Endometrium (tissue), 2 donors: ENCODE measurements at regions not wholly inside any gene's neighbourhood (a gene's known extent, or its start where the extent isn't known, plus 50 kb on each side); places are given as distances from the start of the nearest gene placed in this dataset.
"Not testable (repeated sequence)": the region's sequence is repeated elsewhere in the genome, so short reads cannot be mapped to it uniquely, and the experiment has no call there.

Source experiments
- FAIRE-seq: peaks from 2 replicates; lab custom pipeline; 2012; peaks lifted over from hg19 to GRCh38; lab: Jason Lieb, UNC
- donor health status: control.
- donor health status: control.

DNA sequence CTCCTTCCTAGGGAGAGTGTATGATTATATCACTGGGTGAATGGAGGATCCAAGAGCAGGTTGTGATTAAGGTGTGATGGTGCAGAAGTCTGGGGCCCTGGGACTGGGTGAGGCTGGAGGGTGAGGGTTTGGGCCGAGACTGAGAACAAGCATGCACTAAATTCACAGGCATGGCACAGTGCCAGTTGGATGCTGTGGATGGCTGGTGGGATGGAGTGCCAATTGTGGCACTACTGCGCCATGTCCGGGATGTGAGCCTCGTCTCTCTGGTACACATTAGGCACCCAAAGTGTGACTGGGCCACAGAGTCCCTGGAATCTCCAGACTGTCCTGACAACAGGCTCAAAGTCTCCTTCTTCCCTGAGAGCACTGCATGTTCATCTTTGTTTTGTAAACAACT lies 208.1 kb downstream of the EMX2 start:
- no peak for FAIRE-seq

GRCh38 chr10:117751259-117751658 lies 208.7 kb downstream of the EMX2 start:
- FAIRE-seq: no peak

GRCh38 chr10:117752103-117752502 lies 209.6 kb downstream of the EMX2 start:
- FAIRE-seq: no peak

DNA sequence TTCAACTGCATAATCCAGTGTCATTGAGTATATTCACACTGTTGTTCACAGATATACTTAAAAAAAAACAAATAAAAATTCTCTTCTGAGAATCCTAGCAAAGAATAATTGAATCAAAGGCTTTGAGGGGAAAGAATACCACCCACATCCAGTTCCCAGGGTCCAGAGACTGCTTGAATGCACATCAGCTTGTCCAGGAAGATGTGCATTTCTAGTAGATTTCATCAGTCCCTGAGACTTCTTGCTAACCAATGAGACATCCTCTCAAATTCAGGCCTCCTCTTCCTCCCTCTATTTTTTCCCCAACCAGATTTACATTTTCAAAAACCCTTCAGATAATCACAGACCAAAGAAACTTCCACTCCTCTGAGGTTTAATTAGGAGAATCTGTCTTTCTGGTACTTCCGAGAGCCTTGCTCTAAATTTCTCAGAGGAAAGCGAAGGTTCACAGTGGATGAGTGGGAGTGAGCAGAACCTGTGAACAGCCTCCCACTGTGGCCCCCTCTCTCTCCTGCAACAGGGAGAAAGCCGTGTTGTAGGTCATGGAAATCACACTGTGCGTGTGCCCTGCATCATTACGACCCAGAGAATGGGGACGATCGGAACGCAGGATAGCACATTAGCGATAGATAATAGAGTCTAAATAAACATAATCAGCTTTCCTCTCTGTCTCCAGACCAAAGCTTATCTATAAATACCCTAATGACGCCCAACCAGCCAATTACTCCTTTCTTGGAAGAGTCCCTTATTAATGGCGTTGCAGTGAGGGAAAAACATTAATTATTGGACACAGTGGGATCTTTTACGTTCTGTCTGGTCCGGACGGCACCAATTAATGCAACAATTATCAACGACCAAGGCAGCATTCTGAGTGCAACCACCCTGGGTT lies 212.5 kb downstream of the EMX2 start:
- no peak for FAIRE-seq

DNA sequence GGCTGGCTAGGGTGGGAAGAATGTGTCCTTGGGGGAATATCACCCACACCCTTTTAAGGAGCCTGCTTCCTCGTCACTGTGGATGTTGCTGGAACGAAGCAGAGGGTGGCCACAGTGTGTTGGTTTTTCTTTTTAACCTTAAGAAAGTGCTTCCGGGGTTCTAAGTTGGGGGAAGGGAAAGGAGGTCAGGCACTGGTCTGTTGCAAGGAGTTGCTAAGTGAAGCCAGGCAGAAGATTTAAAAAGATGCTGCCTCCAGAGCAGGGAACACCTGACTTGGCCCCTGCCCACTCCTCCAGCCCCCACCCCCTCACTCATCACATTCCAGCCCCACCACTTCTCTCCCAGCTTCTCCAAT lies 213.1 kb downstream of the EMX2 start:
- no peak for FAIRE-seq

DNA sequence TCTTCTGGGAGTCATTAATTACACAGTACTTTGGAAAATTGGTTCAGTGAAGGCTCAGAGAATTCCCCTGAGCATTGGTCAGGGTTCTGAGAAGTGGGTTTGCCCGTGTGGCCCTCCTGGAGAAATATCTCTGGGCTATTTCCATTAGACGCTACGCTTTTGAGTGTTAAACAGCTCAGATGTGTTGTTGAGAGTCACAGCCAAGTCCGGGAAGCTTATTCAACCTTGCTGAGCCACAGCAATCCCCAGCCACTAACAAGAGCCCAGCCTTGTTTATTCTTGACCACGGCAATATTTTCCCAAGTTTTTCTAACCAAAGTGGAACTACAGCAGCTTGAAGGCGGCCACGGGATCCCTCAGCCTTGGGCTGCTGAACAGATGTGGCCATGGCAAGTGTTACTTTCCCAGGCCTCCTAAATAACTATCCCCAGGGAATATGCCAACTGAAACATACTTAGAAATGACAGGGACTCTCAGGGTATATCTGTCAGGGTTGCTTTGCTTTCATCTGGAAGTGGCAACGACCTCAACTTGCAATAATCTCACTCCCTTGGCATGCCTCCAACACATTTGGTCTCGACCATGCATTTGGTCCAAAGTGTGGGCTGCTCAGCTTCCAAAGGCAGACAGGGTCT lies 214.7 kb downstream of the EMX2 start:
- FAIRE-seq: no peak

DNA sequence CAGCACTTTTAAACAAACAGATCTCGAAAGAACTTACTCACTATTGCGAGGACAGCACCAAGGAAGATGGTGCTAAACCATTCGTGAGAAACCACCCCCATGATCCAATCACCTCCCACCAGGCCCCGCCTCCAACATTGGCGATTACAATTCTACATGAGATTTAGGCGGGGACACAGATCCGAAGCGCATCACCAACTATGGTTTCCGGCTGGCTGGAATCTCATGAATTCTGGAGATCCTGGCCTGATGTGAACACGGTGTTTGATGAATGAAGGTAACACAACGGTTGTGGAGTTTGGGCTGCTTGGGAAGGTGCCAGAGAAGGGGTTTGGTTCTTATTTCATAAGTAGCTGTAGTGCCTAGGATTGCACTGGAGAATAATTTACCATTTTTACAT lies 216.7 kb downstream of the EMX2 start:
- FAIRE-seq: no peak

DNA sequence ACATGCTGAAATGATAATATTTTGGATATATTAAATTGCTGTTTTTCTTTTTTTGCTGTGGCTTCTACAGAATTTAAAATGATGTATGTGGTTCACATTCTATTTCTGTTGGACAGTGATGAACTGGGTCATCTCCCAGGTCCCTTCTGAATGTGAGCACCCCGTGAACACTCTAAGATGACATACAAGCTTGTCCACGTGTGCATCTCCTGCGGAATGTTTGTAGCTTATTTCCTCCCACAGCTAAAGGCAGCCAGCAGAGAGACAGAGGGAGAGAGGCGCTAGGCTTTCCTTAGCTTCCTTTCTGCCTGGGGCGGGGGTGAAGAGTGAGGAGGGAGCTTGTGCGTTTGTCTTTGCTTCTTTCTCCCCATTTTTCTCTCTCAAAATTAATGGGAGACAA lies 219.1 kb downstream of the EMX2 start:
- no peak for FAIRE-seq

GRCh38 chr10:117762126-117762818 lies 219.7 kb downstream of the EMX2 start:
- FAIRE-seq: no peak

DNA sequence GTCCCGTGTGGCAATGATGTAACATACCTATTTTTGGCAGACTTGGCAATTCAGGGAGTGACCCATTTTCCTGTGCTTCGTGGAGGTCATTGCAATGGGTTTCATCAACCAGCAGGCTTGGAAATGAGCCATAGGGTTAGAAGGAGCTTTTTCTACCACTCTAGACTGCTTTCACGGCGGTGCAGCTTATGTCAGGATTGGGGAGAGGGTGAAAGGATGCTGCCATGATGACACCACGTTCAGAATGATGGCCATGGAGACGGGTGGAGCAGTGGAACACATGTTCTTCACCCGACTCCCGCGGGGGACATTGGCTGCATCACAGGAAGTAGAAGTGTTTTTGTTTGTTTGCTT lies 220.2 kb downstream of the EMX2 start:
- no peak for FAIRE-seq

DNA sequence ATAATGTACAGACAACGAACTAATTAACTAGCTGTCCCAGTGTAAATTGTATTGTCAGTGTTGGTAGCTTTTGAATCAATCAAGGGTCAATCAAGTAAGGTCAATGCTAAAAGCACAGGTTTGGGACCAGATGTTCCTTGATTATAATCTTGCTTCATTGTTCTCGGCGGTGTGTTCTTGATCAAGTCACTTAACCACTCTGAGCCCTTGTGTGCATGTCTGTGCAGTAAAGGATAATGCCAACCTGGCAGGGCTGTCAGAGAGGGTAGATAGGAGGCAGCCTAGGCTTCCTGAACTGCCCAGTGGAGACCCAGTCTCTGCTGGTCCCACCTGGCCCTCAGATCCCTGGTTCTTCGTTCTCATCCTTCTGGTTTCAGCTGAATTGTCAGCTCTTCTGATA lies 221.0 kb downstream of the EMX2 start:
- no peak for FAIRE-seq

- FAIRE-seq: no peak
Measured at GRCh38 chr10:117768333-117769042, 225.9 kb downstream of the EMX2 start.

DNA sequence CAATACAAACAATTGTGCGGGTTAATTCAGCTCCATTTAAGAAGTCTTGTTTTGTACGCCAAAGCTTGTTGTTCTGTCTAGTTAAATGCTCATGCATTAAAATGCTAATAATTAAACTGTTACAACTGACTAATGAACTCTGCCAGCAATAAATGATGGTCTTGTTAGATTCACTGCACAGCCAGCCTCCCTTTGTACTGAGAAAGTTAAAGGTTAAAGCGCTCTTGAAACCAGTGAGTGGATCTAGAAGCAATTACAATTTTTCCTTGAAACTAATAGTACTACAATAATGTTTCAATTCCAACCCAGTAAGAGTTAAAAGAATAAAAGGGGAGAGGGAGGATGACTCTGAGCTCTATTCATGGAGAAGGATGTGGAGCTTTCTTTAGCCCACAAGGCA lies 233.0 kb downstream of the EMX2 start:
- no peak for FAIRE-seq

DNA sequence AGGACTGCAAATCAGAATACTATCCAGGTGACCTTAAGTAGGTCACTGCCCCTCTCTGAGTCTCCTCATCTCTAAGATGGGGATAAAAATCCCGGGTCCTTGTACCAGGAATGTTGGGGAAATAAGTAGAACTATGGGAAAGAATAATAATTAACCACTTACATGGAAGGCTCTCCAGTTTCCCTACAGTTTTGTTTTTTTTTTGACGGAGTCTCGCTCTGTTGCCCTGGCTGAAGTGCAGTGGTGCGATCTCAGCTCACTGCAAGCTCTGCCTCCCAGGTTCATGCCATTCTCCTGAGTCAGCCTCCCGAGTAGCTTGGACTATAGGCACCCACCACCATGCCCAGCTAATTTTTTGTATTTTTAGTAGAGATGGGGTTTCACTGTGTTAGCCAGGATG lies 234.7 kb downstream of the EMX2 start:
- FAIRE-seq: not testable (repeated sequence)

GRCh38 chr10:117778241-117778640 lies 235.7 kb downstream of the EMX2 start:
- FAIRE-seq: no peak

GRCh38 chr10:117780411-117780810 lies 237.9 kb downstream of the EMX2 start:
- FAIRE-seq: no peak

GRCh38 chr10:117781216-117781831 lies 238.8 kb downstream of the EMX2 start:
- FAIRE-seq: no peak

GRCh38 chr10:117782276-117782675 lies 239.7 kb downstream of the EMX2 start:
- no peak for FAIRE-seq

DNA sequence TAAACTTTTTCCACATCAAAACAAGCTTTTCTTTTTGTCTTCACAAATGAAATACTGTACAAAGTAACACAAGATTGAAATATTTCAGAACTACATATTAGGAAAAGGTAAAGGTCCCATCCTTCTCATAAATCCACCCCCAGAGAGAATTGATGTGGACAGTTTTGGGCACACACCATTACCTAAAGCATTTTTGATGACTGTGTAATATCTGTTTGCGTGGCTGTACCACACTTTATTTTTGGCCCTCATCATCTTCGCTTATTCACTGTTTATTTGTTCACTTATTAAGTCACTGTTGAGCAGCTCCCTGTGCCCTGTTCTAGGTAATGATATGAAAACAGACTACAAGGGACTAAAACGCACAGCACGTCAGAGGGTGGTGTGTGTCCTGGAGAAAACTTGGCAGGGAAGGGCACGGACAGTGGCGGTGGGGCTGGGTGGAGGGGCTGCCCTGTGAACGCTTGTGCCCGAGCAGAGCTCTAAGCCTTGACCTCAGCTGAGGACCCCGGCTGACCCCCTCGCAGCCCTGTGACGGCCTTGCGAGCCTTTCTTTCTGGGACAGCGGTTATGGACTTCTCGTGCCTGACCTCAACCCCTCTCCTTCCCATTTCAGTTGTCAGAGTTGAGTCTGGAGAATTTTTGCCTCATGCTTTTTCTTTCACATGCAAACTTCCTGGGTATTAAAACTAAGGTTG lies 241.3 kb downstream of the EMX2 start:
- FAIRE-seq: no peak

DNA sequence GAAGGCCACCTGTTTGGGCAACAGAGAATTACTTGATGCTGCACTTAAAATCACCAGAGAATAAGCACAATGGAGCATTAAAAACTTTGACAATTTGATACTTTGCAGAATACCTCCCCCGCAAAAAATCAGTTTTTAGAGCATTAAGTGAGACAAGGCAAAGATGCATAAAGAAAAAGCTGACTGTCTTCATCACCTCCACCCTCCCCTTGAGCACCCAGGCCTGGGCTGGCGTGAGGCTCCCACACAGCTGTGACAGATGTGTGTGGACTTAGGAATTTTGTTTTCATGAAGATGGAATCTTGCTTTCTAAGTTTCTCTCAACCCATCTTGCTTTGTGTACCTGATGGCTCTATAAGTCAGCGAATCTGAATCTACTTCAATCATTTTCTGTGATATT lies 242.2 kb downstream of the EMX2 start:
- FAIRE-seq: no peak

DNA sequence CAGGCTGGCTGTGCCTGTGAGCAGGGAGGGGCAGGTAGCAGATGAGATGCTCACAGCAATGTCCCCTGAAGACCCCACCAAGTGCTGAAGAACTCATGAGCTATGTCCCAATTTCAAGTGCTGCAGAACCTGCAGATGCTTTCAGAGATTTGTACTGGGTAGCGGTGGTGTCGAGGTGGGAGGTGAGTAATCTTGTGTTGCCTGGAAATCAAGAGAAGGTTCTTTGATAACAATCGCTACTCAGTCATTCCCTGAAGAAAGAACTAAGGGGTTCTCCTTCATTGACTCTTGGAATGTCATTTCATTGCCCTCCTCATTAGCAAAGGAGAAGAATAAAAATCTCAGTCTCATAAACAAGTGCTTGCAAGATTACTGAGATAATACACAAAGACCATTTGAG lies 246.4 kb downstream of the EMX2 start:
- no peak for FAIRE-seq

GRCh38 chr10:117790179-117790578 lies 247.6 kb downstream of the EMX2 start:
- FAIRE-seq: no peak
